IPS-18c (cell line): ENCODE measurements at regions not wholly inside any gene's neighbourhood (a gene's known extent, or its start where the extent isn't known, plus 50 kb on each side); places are given as distances from the start of the nearest gene placed in this dataset.
"Not testable (repeated sequence)": the region's sequence is repeated elsewhere in the genome, so short reads cannot be mapped to it uniquely, and the experiment has no call there.

Experiments
- H3K4me3 ChIP-seq: 2 replicates; pipeline ENCODE4 v1.7.0; 2013; ENCODE audit warnings: low read depth, mild to moderate bottlenecking, low read length, moderate library complexity; ENCODE audit not compliant: insufficient read depth
- H3K9me3 ChIP-seq: one replicate; pipeline ENCODE4 v1.6.1; 2013; ENCODE audit warnings: mild to moderate bottlenecking, low read length, moderate library complexity; ENCODE audit not compliant: control insufficient read depth, insufficient read depth

- Histone ChIP-seq H3K4me3 (no peak overlapping the region), H3K9me3 (no peaks in the 10 kb centered on the region)
Observed at GRCh38 chr5:168073311-168073710, 218.1 kb upstream of the WWC1 start.

DNA sequence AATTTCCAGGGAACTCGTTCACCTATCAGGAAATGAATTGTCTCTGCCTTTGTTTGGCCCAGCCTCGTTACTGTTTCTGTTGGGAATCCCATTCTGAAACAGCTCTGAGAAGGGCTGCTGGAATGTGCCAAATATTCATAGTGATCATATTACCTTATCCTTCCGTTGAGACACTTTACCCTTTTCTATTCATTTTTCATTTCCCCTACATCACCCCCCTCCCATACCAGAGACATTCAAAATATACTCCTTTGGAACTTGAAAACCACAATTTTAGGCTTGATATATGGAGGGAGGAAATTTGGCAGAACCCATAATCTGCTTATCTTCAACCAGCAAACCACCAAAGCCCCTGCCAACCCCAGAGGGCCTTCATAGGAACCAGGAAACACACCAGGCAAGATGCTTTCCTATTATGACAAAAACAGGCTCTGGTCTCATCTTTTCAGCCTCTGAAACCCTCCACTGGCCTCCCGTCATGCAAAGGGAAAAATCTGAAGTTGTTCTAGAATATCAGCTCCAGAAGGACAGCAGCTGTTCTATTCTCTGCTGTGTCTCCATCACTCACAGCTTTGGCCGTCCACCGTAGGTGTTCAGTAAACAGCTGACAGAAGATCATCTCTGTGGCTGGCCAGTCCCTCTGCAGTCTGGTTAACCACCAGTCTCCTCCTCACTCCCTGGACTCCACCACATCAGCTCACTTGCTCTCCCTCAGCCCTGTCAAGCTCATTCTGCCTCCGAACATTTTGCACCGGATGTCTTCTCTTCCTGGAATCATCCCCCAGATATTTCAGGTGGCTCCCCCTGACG is 217.2 kb upstream of the WWC1 start:
- Histone ChIP-seq H3K9me3 (no peaks in the 10 kb centered on the region), H3K4me3 (no peak overlapping the region)

- no peak overlapping the region for H3K4me3 ChIP-seq
- H3K9me3 ChIP-seq: no peaks in the 10 kb centered on the region
Observed at GRCh38 chr5:168075387-168075786, 216.1 kb upstream of the WWC1 start.

GRCh38 chr5:168076561-168076991 is 214.9 kb upstream of the WWC1 start:
- Histone ChIP-seq H3K9me3 (no peaks in the 10 kb centered on the region), H3K4me3 (no peak overlapping the region)

GRCh38 chr5:168085261-168086031 is 206.0 kb upstream of the WWC1 start:
- no peak overlapping the region for H3K4me3 ChIP-seq
- H3K9me3 ChIP-seq: peaks cover 2% of the 10 kb centered on the region

DNA sequence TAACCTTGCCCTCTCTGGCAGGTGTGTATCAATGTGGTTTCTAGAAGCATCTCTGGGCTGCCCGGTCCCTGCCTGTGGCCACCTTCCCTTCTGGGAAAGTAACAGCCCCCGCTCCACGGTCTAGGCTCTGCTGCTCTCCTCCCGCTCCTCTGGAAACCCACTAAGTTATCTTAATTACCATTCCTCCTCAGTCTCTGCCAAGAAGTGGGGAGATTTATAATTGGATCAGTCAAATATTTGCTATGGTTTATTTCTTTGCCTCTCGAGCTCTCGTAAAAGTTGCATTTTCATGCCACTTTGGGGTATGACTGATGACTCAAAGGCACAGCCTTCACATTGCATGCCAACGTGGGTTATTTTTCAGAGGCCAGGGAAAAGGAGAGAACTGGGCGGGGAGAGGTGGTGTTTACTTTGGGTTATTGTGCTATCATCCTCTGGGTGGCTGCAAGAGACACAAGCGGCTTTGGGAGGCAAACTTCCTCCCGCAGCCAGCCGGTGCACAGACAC is 205.3 kb upstream of the WWC1 start:
- H3K9me3 ChIP-seq: peaks cover 2% of the 10 kb centered on the region

GRCh38 chr5:168086746-168087145 is 204.7 kb upstream of the WWC1 start:
- peaks cover 2% of the 10 kb centered on the region for H3K9me3 ChIP-seq
- no peak overlapping the region for H3K4me3 ChIP-seq

More for the DNA sequence above, 205.3 kb upstream of the WWC1 start:
- no peak overlapping the region for H3K4me3 ChIP-seq

GRCh38 chr5:168088410-168089173 is 202.9 kb upstream of the WWC1 start:
- no peaks in the 10 kb centered on the region for H3K9me3 ChIP-seq
- H3K4me3 ChIP-seq: no peak overlapping the region

- Histone ChIP-seq H3K4me3 (no peak overlapping the region), H3K9me3 (no peaks in the 10 kb centered on the region)
Observed at GRCh38 chr5:168089201-168089887, 202.1 kb upstream of the WWC1 start.

GRCh38 chr5:168092209-168093185 is 198.9 kb upstream of the WWC1 start:
- Histone ChIP-seq H3K4me3 (no peak overlapping the region), H3K9me3 (no peaks in the 10 kb centered on the region)

GRCh38 chr5:168093200-168093910 is 198.1 kb upstream of the WWC1 start:
- Histone ChIP-seq H3K4me3 (no peak overlapping the region), H3K9me3 (no peaks in the 10 kb centered on the region)

DNA sequence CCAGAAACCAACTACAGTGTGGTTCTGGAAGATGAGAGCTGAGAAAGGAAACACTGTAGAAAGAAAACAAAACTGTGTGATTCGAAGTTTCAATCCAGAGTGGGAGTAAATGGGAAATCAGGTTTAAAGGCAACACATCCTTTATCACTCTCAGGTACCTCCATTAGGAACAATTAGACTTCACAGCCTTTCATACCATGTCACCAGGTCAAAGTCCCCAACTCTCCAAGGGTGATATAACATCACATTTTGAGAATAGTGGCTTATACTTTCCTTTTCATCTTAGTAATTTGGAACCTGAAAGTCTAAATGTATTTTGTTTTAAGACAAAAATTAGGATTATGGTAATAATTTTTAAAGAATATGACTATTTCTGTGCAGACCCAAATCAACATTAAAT is 194.9 kb upstream of the WWC1 start:
- H3K4me3 ChIP-seq: no peak overlapping the region
- H3K9me3 ChIP-seq: no peaks in the 10 kb centered on the region

GRCh38 chr5:168097876-168098653 is 193.4 kb upstream of the WWC1 start:
- no peak overlapping the region for H3K4me3 ChIP-seq
- no peaks in the 10 kb centered on the region for H3K9me3 ChIP-seq

GRCh38 chr5:168101352-168101751 is 190.1 kb upstream of the WWC1 start:
- Histone ChIP-seq H3K4me3 (no peak overlapping the region), H3K9me3 (no peaks in the 10 kb centered on the region)

DNA sequence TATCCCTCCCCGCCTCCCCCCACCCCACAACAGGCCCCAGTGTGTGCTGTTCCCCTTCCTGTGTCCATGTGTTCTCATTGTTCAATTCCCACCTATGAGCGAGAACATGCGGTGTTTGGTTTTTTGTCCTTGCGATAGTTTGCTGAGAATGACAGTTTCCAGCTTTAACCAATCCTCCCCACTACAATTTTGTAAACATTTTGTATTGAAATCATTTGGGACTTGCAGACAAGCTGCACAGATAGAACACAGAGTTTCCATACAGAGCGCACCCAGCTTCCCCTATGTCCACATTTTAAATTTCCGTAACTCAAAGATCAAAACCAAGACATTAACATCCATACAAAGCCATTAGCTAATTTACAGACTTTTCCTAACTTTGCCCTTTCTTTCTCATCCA is 188.4 kb upstream of the WWC1 start:
- H3K4me3 ChIP-seq, H3K9me3 ChIP-seq: not testable (repeated sequence)
